ENCODE measurements at regions not wholly inside any gene's neighbourhood (a gene's known extent, or its start where the extent isn't known, plus 50 kb on each side); places are given as distances from the start of the nearest gene placed in this dataset.

GRCh38 chr9:86434039-86434726, 80.0 kb upstream of the TUT7 start:
- Histone ChIP-seq H3K4me2 (ENCODE audit: low read depth, low read length, poor library complexity, severe bottlenecking) (no peak overlapping the region), H3K9ac (ENCODE audit: low read depth, low read length, poor library complexity, severe bottlenecking) (no peak overlapping the region), H3K27me3 (ENCODE audit: insufficient read depth, low read length, poor library complexity, severe bottlenecking) (no peaks in the 10 kb centered on the region), H3K9me2 (replicated peaks; ENCODE audit: low read depth, low read length) (no peaks in the 10 kb centered on the region), H3K79me2 (ENCODE audit: insufficient read depth, low read length) (no peaks in the 10 kb centered on the region), H4K20me1 (ENCODE audit: insufficient read depth, low read length, poor library complexity, severe bottlenecking) (no peaks in the 10 kb centered on the region), H3K4me3 (ENCODE audit: low read length, poor library complexity, severe bottlenecking) (no peak overlapping the region), H2AFZ (ENCODE audit: low read length) (peak overlapping the region; percentile 22; the same call in 1 of the 2 replicates), H3K4me1 (ENCODE audit: insufficient read depth, low read length, poor library complexity, severe bottlenecking) (no peaks in the 10 kb centered on the region), H3K36me3 (ENCODE audit: insufficient read depth, low read length) (no peaks in the 10 kb centered on the region), H3F3A (ENCODE audit: low read depth) (no peaks in the 10 kb centered on the region), H3K9me3 (ENCODE audit: insufficient read depth, low read depth, low read length) (no peaks in the 10 kb centered on the region)
- TF ChIP-seq EZH2phosphoT487 (IDR thresholded peaks at IDR 0.05; ENCODE audit: borderline replicate concordance) (no peak), CTCF (conservative IDR thresholded peaks at IDR 0.05; ENCODE audit: low read length) (peak; percentile 83)

GRCh38 chr9:86424251-86424891, 70.2 kb upstream of the TUT7 start:
- no peaks in the 10 kb centered on the region for H3K27me3 ChIP-seq (ENCODE audit: insufficient read depth, low read length, poor library complexity, severe bottlenecking)
- H3K4me3 ChIP-seq (ENCODE audit: low read length, poor library complexity, severe bottlenecking) = no peak overlapping the region
- no peak overlapping the region for H2AFZ ChIP-seq (ENCODE audit: low read length)
- no peaks in the 10 kb centered on the region for H3K9me3 ChIP-seq (ENCODE audit: insufficient read depth, low read depth, low read length)
- no peaks in the 10 kb centered on the region for H3K36me3 ChIP-seq (ENCODE audit: insufficient read depth, low read length)
- H3F3A ChIP-seq (ENCODE audit: low read depth) = no peaks in the 10 kb centered on the region
- H3K4me1 ChIP-seq (ENCODE audit: insufficient read depth, low read length, poor library complexity, severe bottlenecking) = no peaks in the 10 kb centered on the region
- H3K9me2 ChIP-seq (replicated peaks; ENCODE audit: low read depth, low read length) = no peaks in the 10 kb centered on the region
- TF ChIP-seq EZH2phosphoT487 (IDR thresholded peaks at IDR 0.05; ENCODE audit: borderline replicate concordance) (no peak), CTCF (conservative IDR thresholded peaks at IDR 0.05; ENCODE audit: low read length) (no peak)
- H4K20me1 ChIP-seq (ENCODE audit: insufficient read depth, low read length, poor library complexity, severe bottlenecking) = no peaks in the 10 kb centered on the region
- H3K9ac ChIP-seq (ENCODE audit: low read depth, low read length, poor library complexity, severe bottlenecking) = no peak overlapping the region
- no peak overlapping the region for H3K4me2 ChIP-seq (ENCODE audit: low read depth, low read length, poor library complexity, severe bottlenecking)
- no peaks in the 10 kb centered on the region for H3K79me2 ChIP-seq (ENCODE audit: insufficient read depth, low read length)

GRCh38 chr9:86413971-86414880, 60.0 kb upstream of the TUT7 start:
- Histone ChIP-seq H3K4me2 (ENCODE audit: low read depth, low read length, poor library complexity, severe bottlenecking) (no peak overlapping the region), H3K4me3 (ENCODE audit: low read length, poor library complexity, severe bottlenecking) (no peak overlapping the region), H3K27me3 (ENCODE audit: insufficient read depth, low read length, poor library complexity, severe bottlenecking) (no peaks in the 10 kb centered on the region), H3K4me1 (ENCODE audit: insufficient read depth, low read length, poor library complexity, severe bottlenecking) (no peaks in the 10 kb centered on the region), H3K36me3 (ENCODE audit: insufficient read depth, low read length) (no peaks in the 10 kb centered on the region), H3K79me2 (ENCODE audit: insufficient read depth, low read length) (no peaks in the 10 kb centered on the region), H4K20me1 (ENCODE audit: insufficient read depth, low read length, poor library complexity, severe bottlenecking) (no peaks in the 10 kb centered on the region), H3K9me3 (ENCODE audit: insufficient read depth, low read depth, low read length) (no peaks in the 10 kb centered on the region), H3K9ac (ENCODE audit: low read depth, low read length, poor library complexity, severe bottlenecking) (no peak overlapping the region), H3F3A (ENCODE audit: low read depth) (no peaks in the 10 kb centered on the region), H2AFZ (ENCODE audit: low read length) (no peak overlapping the region), H3K9me2 (replicated peaks; ENCODE audit: low read depth, low read length) (no peaks in the 10 kb centered on the region)
- peak; percentile 85 for TF ChIP-seq CTCF (conservative IDR thresholded peaks at IDR 0.05; ENCODE audit: low read length)
- TF ChIP-seq EZH2phosphoT487 (IDR thresholded peaks at IDR 0.05; ENCODE audit: borderline replicate concordance) = no peak

Measured in Loucy (cell line).